Stimulated activated CD4-positive, alpha-beta T cell treated with anti-CD3 and anti-CD28 coated beads, Interleukin-4, amount 100 ng/mL, for 1 hour (primary cell): ENCODE measurements at regions not wholly inside any gene's neighbourhood (a gene's known extent, or its start where the extent isn't known, plus 50 kb on each side); places are given as distances from the start of the nearest gene placed in this dataset.

Source experiments
- DNase-seq: peaks from one replicate; pipeline ENCODE4 v3.0.0-alpha.2; 2020

DNA sequence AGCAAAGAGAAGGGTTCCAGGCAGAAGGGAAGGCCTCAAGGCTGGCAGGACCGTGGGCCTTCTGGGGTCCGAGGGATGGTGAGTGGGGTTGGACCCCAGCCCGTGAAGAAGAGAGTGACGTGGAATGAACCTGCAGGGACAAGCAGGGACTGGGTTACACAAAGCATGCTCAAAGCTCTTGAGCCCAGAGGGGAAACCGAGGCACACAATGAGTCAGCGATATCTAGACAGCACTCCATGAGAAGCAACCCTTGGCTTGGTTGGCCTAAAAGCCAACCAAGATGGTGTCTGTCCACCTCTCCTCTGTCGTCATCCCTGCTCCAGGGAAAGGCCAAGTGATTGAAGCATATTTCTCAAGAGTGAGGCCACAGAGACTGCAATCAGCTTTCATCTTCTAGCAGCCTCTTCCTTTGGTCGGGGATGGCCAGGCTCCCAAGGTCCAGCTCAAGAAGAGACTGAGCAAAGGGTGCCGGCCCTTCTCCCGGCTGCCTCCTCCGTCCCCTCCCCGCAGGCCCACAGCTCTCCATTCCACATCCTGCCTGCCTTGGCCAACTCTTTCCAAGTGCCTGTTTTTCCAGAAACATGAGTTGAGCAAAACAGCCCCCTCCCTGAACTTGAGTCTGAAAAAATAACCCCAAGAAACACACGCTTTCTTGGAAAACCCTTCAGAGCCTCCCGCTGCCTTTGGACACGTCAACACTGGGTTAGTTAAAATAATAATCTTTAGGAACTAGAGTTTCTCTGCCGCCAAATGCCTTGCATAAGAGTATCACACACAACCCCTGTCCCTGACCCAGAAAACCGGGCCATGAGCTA lies 556.6 kb downstream of the MIAT start:
- DNase-seq = no peak

DNA sequence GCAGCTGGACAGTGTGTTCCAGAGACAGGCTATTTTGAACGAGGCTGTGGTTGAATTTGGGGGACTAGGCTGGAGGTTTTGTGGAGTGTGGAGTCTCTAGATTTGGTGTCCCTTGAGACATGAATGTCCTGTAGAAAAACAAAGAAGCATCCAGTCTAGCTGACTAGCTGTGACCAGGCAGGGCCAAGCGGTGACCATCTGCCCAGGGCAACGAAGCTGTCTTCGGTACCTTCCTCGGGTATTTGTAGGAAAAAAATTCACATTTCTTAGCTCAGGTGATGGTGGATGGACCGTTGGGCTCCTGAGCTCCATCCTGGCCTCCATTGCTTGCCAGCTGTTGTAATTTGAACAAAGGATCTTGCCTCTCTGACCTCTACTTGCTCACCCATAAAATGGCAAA lies 557.3 kb downstream of the MIAT start:
- no peak for DNase-seq

DNA sequence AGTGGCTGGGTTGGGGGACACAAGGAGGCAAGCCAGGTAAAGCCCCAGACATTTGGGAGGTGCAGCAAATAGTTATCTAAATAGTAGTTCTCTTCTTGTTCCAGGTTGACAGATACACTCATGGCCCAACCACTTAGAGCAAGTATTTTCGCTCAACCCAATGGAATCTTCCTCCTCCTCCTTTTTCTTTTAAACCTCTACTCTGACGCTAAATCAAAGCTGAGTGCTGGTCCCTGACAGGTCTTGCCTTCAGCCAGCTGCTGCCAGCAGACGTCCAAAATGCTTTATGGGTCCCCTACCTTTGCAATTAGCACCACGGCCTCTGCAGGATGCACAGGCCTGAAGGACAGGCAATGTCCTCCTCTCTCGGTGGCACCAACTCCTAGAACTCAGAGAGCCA lies 558.5 kb downstream of the MIAT start:
- no peak for DNase-seq

DNA sequence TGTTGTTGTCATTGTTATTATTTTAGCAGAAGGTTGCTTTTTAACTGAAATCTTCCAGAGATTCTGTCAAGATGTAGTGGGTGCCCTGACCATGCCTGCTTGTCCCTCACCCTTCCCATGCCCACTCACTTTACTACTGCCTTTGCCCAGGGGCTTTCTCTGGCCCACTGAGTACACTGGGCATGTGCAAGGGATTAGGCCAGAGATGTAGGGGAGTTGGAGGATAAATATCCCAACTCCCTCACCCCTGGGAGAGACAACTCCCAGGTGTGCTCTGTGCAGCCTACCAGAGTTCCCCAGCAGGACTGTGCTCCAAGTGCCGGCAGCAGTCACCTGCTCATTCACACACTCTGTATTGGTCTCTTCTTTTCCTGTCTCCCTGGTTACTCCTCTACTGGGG lies 559.1 kb downstream of the MIAT start:
- DNase-seq = no peak

DNA sequence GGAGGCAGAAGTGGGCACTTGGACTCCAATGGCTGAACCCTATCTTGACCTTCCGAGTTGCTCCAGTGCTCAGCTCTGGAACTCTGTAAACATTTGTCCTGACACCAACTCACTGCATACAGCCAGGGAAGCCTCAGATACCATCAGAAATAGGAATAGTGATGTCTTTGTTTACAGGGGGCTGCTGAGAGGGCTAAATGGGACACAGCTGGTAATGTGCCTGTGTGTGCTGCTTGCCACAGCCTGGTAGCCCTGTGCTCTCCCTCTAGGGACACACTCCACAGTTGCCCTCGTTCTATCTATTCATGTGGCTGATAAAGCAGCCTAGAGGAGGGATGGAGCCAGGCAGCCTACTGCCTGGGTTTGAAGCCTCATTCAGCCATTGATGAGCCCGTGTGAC lies 559.8 kb downstream of the MIAT start:
- DNase-seq = no peak

DNA sequence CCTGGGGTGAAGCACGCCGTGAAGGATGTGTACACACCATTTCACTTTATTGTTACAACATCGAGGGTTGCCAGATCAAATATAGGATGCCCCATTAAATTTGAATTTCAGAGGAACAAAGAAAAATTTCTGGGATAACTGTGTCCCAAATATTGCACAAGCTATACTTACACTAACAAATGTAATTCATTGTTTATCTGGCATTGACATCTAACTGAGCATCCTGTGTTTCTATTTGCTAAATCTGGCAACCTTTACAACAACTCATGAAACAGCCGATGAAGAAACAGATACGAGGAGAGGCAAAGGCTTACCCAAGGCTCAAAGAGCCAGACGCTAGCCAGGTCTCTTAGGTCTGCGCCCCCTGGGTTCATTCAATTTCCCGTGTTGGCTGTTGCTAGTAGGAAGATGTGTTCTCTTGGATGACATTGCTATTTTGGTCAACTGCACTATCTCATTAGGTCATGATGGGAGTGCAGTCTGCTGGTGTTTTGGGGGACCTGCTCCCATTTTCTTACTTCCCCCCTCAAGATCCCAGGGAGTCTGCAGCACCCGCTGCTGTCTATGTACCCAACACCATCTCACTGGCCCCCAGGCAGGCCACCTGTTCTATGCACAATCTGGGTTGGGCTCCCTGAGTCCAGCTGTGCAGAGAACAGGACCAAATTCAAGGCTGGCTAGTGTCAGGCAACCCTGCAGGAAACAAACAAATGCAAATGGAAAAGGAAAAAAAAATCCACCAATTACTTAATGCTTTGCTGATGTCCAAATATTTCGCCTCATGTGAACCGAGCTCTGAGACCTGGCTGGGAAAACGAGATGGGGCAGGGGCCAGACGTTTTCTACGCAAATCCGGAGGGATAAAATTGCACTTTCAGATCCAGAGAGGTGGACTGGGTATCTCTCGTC lies 560.9 kb downstream of the MIAT start:
- no peak for DNase-seq

DNA sequence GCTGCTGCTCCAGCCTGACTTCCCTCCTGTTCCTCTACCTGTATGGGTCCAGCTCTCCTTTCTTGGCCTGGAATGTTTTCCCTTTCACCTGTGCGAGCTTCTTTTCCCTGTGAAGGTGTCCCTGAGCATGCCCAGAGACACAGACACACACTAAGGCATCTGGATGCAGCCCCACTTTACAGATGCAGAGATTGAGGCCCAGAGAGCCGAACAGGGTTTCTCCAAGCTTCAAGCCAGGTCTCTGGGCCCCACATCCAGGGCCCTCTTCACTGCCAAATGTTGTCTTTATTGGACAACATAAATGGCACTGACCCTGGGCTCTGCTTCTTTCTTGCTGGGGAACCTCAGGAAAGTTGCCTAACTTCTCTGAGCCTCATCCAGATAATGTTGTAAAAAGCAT lies 561.6 kb downstream of the MIAT start:
- DNase-seq = no peak

DNA sequence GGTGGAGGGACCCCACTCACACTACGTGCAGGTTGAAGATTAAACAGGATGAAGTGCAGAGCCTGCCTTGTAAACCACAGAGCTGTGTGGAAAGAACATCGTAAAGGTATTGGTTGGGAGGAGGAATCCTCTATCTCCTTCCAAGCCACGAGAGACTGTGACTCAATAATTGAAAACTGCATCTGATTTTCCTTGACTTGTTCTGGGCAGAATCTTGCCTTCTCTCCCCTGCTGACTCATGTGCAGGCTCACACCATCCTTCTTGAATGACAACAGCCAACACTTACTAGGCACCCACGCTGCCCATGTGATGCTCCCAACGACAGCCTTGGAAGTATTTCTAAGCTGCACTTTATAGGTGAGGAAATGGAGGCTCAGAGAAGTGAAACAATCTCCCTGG lies 563.0 kb downstream of the MIAT start:
- no peak for DNase-seq

DNA sequence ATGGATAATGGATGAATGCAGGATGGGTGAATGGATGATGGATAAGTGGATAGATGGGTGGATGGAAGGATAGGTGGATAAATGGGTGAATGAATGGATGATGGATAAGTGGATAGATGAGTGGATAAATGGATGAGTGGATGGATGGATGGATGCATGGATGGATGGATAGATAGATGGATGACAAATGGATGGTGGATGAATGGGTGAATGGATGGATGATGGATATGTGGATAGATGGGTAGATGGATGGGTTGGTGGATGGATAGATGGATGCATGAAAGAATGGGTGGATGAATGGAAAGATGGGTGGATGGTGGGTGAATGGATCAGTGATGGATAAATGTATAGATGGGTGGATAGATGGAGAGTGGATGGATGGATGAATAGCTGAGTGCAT lies 564.8 kb downstream of the MIAT start:
- DNase-seq = no peak

DNA sequence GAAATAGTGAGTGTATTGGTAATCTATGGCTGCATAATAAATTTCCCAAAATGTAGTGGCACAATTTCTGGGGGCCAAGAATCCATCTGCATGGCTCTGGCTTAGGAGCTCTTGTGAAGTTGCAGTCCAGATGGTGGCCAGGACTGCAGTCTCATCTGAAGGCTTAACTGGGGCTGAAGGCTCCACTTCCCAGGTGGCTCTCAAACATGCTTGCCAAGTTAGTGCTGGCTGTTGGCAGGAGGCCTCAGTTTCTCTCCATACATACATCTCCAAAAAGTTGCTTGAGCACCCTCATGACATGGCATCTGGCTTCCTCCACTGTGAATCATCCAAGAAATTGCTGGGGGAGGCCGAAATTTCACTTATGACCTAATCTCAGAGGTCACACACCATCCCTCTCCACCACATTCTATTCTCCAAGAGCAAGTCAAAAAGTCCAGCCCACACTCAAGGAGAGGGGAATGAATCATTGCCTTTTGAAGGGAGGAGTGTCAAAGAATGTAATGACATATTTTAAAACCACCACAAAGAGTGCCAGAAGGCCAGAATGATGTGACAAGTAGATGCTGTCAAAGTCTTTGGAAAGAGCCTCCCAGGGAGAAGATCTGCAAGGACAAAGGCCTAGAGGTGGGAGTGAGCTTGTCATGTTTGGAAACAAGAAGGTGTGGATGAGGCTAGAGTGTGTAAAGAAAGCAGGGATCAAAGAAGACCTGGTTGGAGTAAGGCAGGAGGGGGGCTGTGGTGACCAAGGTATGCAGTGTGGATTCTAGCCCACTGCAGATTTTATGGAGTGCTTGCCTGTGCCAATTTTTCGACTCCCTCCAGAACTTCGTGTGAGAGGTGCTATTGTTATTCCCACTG lies 566.2 kb downstream of the MIAT start:
- DNase-seq = no peak

DNA sequence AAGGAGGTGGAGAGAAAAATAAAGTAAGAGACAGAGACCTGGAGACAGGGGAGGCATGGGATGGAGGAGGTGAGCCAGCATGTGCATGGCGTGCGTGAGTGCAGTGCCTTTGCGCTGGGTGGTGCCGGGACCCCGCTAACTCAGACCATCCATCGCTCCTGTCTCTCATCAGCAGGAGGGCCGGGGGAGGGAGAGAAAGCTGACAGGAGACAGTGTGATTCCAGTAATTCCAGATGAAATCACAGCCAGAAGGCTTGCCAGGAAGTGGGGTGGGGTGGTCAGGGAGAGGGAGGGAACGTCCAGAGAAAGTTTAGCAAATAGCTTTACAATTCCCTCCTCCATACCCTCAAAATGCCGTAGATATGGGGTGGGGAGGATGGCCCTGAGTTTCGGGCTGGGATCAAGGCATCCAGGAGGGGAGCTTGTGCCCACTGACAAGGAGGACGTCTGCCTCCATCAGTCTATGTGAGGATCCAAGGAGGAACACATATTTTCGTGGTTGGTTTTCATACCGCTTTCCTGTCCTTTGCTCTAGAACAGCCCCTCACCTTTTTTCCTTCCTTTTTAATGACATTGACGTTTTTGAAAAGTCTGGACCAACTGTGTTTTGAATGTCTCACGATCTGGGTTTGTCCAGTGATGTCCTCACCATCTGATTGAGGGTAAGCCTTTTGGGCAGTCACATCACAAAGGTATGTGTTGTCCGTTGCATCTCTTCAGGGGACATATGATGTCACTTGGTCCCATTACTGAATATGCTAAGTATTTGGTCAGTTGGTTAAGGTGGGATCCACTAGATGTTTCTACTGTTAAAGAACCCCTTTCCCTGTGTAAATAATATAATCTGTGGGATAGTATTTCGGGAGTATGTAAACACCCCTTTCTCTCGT lies 567.3 kb downstream of the MIAT start:
- DNase-seq = no peak

DNA sequence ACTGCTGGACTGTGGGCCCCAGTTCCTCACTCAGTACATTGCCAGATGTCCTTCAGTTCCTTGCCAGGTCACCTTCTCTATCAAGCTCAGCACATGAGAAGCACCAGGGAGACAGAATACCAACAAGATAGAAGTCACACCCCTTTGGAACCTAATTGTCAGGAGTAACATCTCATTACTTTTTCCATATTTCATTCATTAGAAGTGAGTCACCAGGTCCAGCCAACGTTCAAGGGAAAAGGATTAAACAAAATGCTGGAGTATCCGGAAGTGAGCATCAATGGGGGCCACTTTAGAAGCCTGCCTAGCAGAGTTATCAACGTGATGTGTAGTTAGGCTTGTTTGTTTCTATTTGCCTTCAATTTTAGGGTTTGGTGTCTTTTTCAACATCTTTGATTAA lies 569.3 kb downstream of the MIAT start:
- no peak for DNase-seq

DNA sequence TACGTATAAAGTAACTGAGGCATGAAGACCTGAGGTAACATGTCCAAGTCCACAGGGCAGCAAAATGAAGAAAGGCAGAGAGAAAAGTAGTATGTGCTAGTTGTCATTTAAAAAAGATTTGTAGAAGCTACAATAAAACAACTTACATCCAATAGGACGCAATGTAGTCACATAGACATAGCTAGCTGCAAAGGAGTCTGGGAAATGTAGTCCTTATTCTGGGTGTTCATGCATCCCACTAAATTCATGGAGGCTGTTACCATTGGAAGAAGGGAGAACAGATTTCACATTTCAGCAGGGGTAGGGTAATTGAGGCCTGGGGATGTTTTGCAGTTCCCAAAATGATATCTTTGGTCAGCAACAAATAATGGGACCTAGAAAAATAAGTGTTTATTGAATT lies 571.4 kb downstream of the MIAT start:
- DNase-seq = no peak

DNA sequence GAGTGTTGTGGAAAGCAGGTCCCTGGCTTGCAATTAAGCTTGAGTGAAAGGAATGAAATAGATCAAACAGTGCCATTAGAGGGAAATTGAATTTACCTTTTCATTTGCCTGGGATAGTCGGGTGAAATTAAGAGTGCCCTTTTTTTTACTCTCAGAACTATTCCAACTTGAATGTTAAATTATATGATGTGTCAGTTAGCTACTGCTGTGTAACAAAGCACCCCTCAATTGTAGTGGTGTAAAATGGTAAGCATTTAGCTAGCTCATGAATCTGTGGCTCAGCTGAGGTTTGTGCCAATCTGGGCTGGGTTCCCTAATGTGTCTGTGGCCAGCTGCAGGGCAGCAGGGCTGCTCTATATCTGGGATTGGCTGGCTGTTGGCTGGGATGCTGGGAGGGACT lies 571.4 kb downstream of the MN1 start:
- no peak for DNase-seq

DNA sequence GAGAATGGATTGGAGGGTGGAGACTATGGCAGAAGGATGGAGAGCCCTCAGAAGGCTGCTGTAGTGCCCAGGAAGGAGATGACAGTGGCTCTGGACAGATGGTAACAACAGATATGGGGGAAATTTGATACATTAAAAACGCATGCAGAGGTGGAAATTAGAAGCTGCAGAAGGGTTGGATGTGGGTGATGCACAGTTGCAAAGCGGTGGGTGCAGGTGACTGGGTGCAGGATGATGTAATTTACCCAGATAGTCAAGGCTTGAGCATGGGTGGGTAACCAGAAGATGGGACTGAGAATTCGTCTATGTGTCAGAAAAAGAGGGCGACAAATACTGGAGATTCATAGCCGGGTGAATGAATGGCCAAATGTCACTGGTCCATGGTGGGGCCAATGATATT lies 570.3 kb downstream of the MN1 start:
- no peak for DNase-seq

DNA sequence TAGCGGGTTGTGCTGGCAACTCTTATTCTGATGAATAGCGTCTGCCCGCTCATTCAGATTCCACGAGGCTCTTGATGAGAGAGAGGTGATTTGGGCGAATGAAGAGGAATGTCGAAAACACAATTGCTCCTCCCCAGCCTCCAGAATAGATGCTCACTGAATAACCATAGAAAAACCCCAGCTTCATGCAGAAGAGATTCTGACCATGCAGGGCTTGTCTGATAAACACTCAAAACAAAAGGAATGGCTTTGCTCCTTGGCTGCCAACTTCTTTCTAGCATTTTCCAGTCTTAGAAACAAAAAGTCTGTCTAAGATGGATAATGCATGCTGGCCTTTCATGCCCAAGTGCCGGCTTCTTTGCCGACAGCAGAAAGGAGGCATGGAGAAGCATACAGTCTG lies 569.5 kb downstream of the MN1 start:
- no peak for DNase-seq

DNA sequence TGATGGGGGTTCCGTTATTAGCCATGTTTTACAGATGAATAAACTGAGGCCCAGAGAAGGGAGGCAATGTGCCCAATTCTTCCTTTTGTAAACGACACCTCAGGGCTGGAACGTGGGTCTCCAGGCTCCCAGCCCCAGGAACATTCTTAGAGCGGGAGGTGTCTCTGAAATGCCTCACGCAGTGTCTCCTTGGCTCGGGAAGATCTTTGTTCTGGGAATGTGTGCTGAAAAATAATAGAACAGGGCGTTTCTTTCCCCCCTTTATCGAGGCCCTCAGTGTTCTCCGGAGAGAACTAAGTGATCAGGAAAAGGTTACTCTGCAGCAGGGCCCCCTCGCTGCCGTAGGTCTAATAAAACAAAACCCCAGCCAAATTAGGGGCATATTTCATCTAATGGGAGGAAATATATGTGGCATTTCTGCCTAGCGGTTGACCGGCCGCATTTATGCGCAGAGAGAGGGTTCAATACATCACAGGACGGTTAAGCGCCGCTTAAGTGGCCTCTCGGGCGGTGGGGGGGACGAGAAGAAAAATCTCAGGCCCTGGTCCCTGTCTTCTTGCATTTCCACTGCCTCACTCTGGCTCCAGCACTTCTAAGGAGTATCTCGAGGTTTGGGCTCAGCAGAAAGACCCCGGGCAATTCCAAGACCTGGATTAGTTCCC lies 564.3 kb downstream of the MN1 start:
- DNase-seq = no peak

DNA sequence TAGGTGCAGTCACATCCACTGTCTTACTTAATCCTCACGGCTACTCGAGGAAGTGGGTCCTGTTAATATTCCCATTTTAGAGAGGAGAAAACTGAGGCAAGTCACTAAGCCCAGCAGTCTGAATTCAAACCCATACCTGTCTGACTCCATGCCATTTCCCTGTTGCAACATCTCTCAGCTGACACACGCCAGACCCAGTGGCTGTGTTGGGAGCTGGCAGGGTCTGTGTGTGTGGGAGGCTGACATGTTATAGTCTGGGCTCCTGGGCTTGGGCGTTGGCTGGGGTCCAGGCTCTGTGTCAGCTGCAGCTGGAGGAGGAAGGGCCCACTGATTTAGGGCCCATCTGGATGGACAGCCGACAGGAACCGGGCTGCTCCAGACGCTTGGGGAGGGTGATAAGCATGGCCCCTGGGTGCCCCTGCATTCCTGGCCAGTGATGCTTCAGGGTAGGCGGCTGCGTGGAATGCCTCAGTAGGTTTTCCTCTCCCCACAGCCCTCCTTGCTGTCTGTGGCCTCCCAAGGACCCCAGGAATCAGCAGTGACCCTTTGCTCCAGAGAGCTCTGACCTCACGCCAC lies 562.5 kb downstream of the MN1 start:
- DNase-seq = no peak

DNA sequence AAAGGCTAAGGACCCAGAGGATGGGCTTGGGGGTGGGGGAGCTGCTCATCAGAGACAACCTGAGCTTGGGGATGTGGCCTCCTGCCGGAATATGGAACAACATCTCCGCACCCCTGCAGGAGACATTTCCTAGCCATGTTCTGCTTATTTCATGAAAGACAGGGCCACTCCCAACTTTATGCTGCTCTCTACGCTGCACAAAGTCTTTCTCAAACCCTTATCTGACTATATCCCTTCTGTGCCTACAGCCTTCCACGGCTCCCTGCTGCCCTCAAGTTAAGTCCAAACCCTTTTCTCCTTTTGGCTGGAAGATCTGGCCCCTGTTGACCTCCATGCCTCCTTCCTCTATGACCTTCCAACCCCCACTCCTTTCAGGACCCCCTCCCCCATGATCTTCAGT lies 562.0 kb downstream of the MN1 start:
- no peak for DNase-seq

DNA sequence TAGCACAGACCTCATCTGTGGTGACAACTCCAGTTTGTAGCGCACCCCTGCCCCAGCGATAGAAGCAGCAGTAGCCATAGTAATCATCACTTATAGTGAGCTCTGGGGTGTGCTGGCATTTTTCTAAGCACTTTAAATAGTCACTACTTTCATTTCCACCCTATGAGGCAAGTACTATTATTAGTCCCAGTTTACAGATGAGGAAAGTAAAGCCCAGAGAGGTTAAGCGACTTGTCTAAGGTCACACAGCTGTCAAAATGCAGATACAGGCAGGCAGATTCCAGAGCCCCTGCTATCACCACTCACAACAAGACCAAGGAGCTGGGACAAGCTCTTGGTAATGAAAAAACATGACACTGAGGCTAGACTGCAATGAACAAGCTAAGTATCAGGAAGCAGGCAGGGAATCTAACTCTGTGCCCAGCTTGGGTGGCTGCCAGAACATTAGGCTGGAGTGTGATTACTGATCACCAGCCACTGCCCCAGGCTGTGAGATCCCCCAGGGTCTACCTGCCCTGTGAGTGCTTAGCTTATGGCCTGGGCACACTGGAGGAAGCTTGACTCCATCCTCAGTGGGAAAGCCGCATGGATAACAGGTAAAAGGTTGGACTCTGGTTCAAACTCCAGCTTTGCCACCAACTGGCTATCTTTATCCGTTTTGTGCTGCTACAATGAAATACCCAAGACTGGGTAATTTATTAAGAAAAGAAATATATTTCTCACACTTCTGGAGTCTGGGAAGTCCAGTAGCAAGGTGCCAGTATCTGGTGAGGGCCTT lies 561.1 kb downstream of the MN1 start:
- no peak for DNase-seq
